ENCODE measurements at regions not wholly inside any gene's neighbourhood (a gene's known extent, or its start where the extent isn't known, plus 50 kb on each side); places are given as distances from the start of the nearest gene placed in this dataset.

GRCh38 chr1:57887964-57888491, 464.2 kb upstream of the DAB1 start:
- POLR2A ChIA-PET: no interaction called here
- CTCF ChIA-PET: no interaction called here
- ATAC-seq (ENCODE audit: low read depth) (no peak), DNase-seq (no peak)
- H3K27ac Mint-ChIP-seq: no peak overlapping the region
- no peak overlapping the region for H3K4me3 Mint-ChIP-seq
- H3K36me3 Mint-ChIP-seq (ENCODE audit: low read depth): no peaks in the 10 kb centered on the region
- H3K9me3 Mint-ChIP-seq: no peaks in the 10 kb centered on the region
- peaks cover 8% of the 10 kb centered on the region for H3K27me3 Mint-ChIP-seq
- TF ChIP-seq, protein P1, sequence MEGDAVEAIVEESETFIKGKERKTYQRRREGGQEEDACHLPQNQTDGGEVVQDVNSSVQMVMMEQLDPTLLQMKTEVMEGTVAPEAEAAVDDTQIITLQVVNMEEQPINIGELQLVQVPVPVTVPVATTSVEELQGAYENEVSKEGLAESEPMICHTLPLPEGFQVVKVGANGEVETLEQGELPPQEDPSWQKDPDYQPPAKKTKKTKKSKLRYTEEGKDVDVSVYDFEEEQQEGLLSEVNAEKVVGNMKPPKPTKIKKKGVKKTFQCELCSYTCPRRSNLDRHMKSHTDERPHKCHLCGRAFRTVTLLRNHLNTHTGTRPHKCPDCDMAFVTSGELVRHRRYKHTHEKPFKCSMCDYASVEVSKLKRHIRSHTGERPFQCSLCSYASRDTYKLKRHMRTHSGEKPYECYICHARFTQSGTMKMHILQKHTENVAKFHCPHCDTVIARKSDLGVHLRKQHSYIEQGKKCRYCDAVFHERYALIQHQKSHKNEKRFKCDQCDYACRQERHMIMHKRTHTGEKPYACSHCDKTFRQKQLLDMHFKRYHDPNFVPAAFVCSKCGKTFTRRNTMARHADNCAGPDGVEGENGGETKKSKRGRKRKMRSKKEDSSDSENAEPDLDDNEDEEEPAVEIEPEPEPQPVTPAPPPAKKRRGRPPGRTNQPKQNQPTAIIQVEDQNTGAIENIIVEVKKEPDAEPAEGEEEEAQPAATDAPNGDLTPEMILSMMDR (IDR thresholded peaks at IDR 0.05): no peak
- intact Hi-C loops (cut with micrococcal nuclease): no loop called here
- H3K4me1 Mint-ChIP-seq: no peaks in the 10 kb centered on the region

GRCh38 chr1:57886376-57886775, 462.5 kb upstream of the DAB1 start:
- intact Hi-C loops (cut with micrococcal nuclease): no loop called here
- ChIA-PET POLR2A (no interaction called here), CTCF (no interaction called here)
- H3K4me3 Mint-ChIP-seq: no peak overlapping the region
- H3K9me3 Mint-ChIP-seq: no peaks in the 10 kb centered on the region
- H3K27me3 Mint-ChIP-seq: peaks cover 8% of the 10 kb centered on the region
- no peak overlapping the region for H3K27ac Mint-ChIP-seq
- H3K36me3 Mint-ChIP-seq (ENCODE audit: low read depth): no peaks in the 10 kb centered on the region
- TF ChIP-seq, protein P1 (IDR thresholded peaks at IDR 0.05): no peak
- ATAC-seq (ENCODE audit: low read depth): no peak
- H3K4me1 Mint-ChIP-seq: no peaks in the 10 kb centered on the region
- no peak for DNase-seq

DNA sequence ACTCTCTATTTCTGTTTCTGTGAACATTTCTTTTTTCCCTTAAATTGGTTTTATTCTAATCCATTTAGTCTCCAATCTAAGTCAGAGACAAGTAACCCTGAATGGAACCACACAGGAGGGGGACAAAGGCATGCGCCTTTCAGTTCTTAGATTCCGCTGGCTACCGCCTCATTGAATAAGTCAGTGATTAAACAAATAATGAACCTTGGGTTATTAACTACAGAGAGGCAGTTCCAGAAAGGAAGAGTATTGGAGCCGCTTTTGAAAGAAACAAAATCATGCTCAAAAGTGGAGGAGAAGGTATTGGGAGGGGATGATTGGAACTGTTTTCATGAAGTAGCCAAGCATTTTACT, 459.8 kb upstream of the DAB1 start:
- POLR2A ChIA-PET: no interaction called here
- CTCF ChIA-PET: no interaction called here
- no peak for DNase-seq
- intact Hi-C loops (cut with micrococcal nuclease): no loop called here
- Mint-ChIP-seq H3K36me3 (ENCODE audit: low read depth) (no peaks in the 10 kb centered on the region), H3K4me3 (no peak overlapping the region), H3K27ac (no peak overlapping the region), H3K9me3 (no peaks in the 10 kb centered on the region), H3K27me3 (peaks cover 4% of the 10 kb centered on the region), H3K4me1 (no peaks in the 10 kb centered on the region)
- no peak for ATAC-seq (ENCODE audit: low read depth)
- TF ChIP-seq, protein P1 (IDR thresholded peaks at IDR 0.05): no peak

DNA sequence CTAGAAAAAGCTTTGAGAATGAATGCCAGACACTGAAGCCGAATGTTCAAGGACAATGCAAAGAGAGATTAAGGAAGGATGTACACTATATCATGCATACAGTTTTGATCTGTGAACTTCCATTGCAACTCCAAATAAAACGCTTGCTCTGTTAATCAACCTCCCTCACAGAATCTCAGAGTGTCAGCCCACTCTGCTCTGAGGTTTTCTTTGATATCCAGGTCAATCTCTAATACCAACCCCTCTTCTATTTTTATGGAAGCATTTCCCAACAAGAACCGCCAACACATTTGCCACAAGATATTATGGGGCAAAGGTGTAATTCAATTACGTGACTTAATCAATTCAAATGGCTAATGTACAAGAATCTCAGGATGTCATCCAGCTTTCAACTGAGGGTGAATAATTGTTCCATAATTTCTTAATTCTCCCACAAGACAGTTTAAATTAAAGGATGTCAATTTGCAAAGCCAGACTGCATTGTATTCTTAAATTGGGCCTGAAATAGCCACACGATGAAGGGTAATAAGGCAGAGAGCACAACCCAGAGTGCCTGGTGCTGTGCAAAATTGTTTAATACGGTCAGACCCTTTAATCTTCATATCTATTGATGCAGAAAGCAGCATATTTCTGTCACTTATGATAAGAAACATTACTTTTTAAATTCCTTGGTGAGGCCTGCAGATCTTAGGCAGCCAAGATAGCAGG, 459.2 kb upstream of the DAB1 start:
- Mint-ChIP-seq H3K4me1 (no peaks in the 10 kb centered on the region), H3K4me3 (no peak overlapping the region), H3K27ac (no peak overlapping the region), H3K36me3 (ENCODE audit: low read depth) (no peaks in the 10 kb centered on the region), H3K9me3 (no peaks in the 10 kb centered on the region), H3K27me3 (peaks cover 5% of the 10 kb centered on the region)
- intact Hi-C loops (cut with micrococcal nuclease): no loop called here
- TF ChIP-seq, protein P1 (IDR thresholded peaks at IDR 0.05): no peak
- CTCF ChIA-PET: no interaction called here
- POLR2A ChIA-PET: no interaction called here
- ATAC-seq (ENCODE audit: low read depth) (no peak), DNase-seq (no peak)

- H3K4me1 Mint-ChIP-seq: no peaks in the 10 kb centered on the region
- no peak overlapping the region for H3K4me3 Mint-ChIP-seq
- CTCF ChIA-PET: no interaction called here
- TF ChIP-seq, protein P1 (IDR thresholded peaks at IDR 0.05): no peak
- no peak for ATAC-seq (ENCODE audit: low read depth)
- intact Hi-C loops (cut with micrococcal nuclease): no loop called here
- POLR2A ChIA-PET: no interaction called here
- H3K36me3 Mint-ChIP-seq (ENCODE audit: low read depth): no peaks in the 10 kb centered on the region
- H3K27me3 Mint-ChIP-seq: peaks cover 5% of the 10 kb centered on the region
- DNase-seq: no peak
- H3K27ac Mint-ChIP-seq: no peak overlapping the region
- H3K9me3 Mint-ChIP-seq: no peaks in the 10 kb centered on the region
Observed at GRCh38 chr1:57882072-57882471, 458.2 kb upstream of the DAB1 start.
